Keratinocyte (primary cell): ENCODE measurements at regions not wholly inside any gene's neighbourhood (a gene's known extent, or its start where the extent isn't known, plus 50 kb on each side); places are given as distances from the start of the nearest gene placed in this dataset.

Experiments
- DNase-seq: peaks from one replicate; pipeline ENCODE4 v3.0.0-alpha.2; 2011; ENCODE audit warnings: low read depth, missing footprints, low spot score
- FAIRE-seq: peaks from 2 replicates; lab custom pipeline; 2011; peaks lifted over from hg19 to GRCh38; lab: Jason Lieb, UNC
- H2AFZ ChIP-seq: 2 replicates; pipeline ENCODE4 v1.6.0; 2012; ENCODE audit warnings: low read length, control low read depth, inconsistent platforms; ENCODE audit not compliant: control insufficient read depth
- H3K27ac ChIP-seq: 2 replicates; pipeline ENCODE4 v1.5.1; 2011; ENCODE audit warnings: low read length; ENCODE audit not compliant: control insufficient read depth, insufficient read depth
- H3K27me3 ChIP-seq: 3 replicates; pipeline ENCODE4 v1.6.0; 2011; ENCODE audit warnings: low read length; ENCODE audit not compliant: control insufficient read depth, insufficient read depth; ENCODE audit errors: extremely low read depth
- H3K36me3 ChIP-seq, 2 experiments: 2 replicates in 1 of 2; 3 replicates in 1 of 2; pipeline ENCODE4 v1.5.1; 2011; ENCODE audit warnings: low read length in 2 of 2, mild to moderate bottlenecking in 1 of 2; ENCODE audit not compliant: control insufficient read depth in 2 of 2, insufficient read depth in 2 of 2; ENCODE audit errors: extremely low read depth in 1 of 2
- H3K4me1 ChIP-seq: 3 replicates; pipeline ENCODE4 v1.5.1; 2011; ENCODE audit warnings: low read length; ENCODE audit not compliant: control insufficient read depth, insufficient read depth; ENCODE audit errors: extremely low read depth
- H3K4me2 ChIP-seq: 3 replicates; pipeline ENCODE4 v1.6.0; 2011; ENCODE audit warnings: low read depth, low read length; ENCODE audit not compliant: control insufficient read depth, insufficient read depth; ENCODE audit errors: extremely low read depth
- H3K4me3 ChIP-seq, 3 experiments: fragments of 200-600 bp in 1 of 3; sonication (generic) in 1 of 3; 2 replicates in 2 of 3; 3 replicates in 1 of 3; pipeline ENCODE4 v1.5.1; 2011 to 2016; ENCODE audit warnings: low read length in 3 of 3, mild to moderate bottlenecking in 3 of 3, control low read depth in 2 of 3, inconsistent platforms in 1 of 3, low read depth in 1 of 3, mixed read lengths in 1 of 3, mixed run types in 1 of 3, moderate library complexity in 1 of 3; ENCODE audit not compliant: control insufficient read depth in 2 of 3, insufficient read depth in 2 of 3; ENCODE audit errors: extremely low read depth in 1 of 3
- H3K79me2 ChIP-seq: 2 replicates; pipeline ENCODE4 v1.6.0; 2012; ENCODE audit warnings: low read length; ENCODE audit not compliant: control insufficient read depth, insufficient read depth
- H3K9ac ChIP-seq: 3 replicates; pipeline ENCODE4 v1.6.0; 2011; ENCODE audit warnings: low read length; ENCODE audit not compliant: control insufficient read depth, insufficient read depth; ENCODE audit errors: extremely low read depth
- H3K9me1 ChIP-seq: 3 replicates; pipeline ENCODE4 v1.6.0; 2011; ENCODE audit warnings: low read length; ENCODE audit not compliant: control insufficient read depth, insufficient read depth; ENCODE audit errors: extremely low read depth
- H3K9me3 ChIP-seq: 2 replicates; pipeline ENCODE4 v1.5.1; 2012; ENCODE audit warnings: low read depth, low read length; ENCODE audit not compliant: control insufficient read depth
- H4K20me1 ChIP-seq: 3 replicates; pipeline ENCODE4 v1.6.0; 2011; ENCODE audit warnings: low read length; ENCODE audit not compliant: control insufficient read depth, insufficient read depth; ENCODE audit errors: extremely low read depth
- EZH2 ChIP-seq: IDR thresholded peaks from one replicate; pipeline ENCODE4 v1.6.1; 2012; ENCODE audit warnings: inconsistent platforms, mild to moderate bottlenecking, low read length, moderate library complexity
- dilution Hi-C: fragments of 300-500 bp; cut with MboI; formaldehyde crosslinking; loops from one replicate; pipeline ENCODE4 v1.7.0; 2020; ENCODE audit warnings: low sequenced_read_pairs; ENCODE audit not compliant: extremely low pct_ligation_motif_present
- TF ChIP-seq, protein P1 (sequence below), 3 experiments: IDR thresholded peaks in 1 of 3; conservative IDR thresholded peaks in 1 of 3; optimal IDR thresholded peaks in 1 of 3; 2 replicates in 2 of 3; 3 replicates in 1 of 3; pipeline versions ENCODE3 to v1.5.1; 2011; ENCODE audit warnings: low read length in 3 of 3, mild to moderate bottlenecking in 3 of 3, moderate library complexity in 2 of 3, control low read depth in 1 of 3, inconsistent platforms in 1 of 3; ENCODE audit not compliant: insufficient read depth in 2 of 3; ENCODE audit errors: extremely low read depth in 1 of 3

DNA sequence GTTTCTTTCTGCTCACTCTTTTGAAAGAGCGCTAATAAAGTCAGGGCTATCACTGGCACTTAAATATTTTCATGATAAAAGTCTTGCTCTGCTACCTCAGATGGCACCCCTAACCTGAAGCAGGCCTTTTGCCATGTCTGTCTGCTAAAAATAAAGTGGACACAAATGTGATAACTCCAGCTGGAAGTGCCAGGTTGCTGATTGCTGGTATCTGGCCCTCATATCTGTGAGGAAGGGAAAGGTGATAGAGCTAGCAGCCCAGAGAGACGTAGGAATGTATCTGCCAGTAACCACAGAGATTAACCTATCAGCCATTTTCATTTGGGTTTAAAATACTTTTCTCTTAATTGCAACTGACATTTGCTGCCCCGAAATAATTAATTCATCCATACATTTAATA lies 127.9 kb downstream of the GRIN2B start:
- H3K4me2 ChIP-seq = no peak overlapping the region
- FAIRE-seq = no peak
- dilution Hi-C loops = no loop called here
- H3K4me1 ChIP-seq = no peaks in the 10 kb centered on the region
- H3K79me2 ChIP-seq = no peaks in the 10 kb centered on the region
- H3K27me3 ChIP-seq = no peaks in the 10 kb centered on the region
- no peaks in the 10 kb centered on the region for H3K9me3 ChIP-seq
- H2AFZ ChIP-seq = no peak overlapping the region
- no peaks in the 10 kb centered on the region for H4K20me1 ChIP-seq
- H3K9ac ChIP-seq = no peak overlapping the region
- H3K4me3 ChIP-seq = no peak overlapping the region
- no peaks in the 10 kb centered on the region for H3K9me1 ChIP-seq
- no peak for TF ChIP-seq EZH2
- TF ChIP-seq, protein P1, sequence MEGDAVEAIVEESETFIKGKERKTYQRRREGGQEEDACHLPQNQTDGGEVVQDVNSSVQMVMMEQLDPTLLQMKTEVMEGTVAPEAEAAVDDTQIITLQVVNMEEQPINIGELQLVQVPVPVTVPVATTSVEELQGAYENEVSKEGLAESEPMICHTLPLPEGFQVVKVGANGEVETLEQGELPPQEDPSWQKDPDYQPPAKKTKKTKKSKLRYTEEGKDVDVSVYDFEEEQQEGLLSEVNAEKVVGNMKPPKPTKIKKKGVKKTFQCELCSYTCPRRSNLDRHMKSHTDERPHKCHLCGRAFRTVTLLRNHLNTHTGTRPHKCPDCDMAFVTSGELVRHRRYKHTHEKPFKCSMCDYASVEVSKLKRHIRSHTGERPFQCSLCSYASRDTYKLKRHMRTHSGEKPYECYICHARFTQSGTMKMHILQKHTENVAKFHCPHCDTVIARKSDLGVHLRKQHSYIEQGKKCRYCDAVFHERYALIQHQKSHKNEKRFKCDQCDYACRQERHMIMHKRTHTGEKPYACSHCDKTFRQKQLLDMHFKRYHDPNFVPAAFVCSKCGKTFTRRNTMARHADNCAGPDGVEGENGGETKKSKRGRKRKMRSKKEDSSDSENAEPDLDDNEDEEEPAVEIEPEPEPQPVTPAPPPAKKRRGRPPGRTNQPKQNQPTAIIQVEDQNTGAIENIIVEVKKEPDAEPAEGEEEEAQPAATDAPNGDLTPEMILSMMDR (optimal IDR thresholded peaks at IDR 0.05 in 1 of 3, IDR thresholded peaks at IDR 0.05 in 1 of 3, conservative IDR thresholded peaks at IDR 0.05 in 1 of 3; ENCODE audit: extremely low read depth in 1 of 3, insufficient read depth in 2 of 3, low read length in 3 of 3) = no peak
- H3K27ac ChIP-seq = no peak overlapping the region
- H3K36me3 ChIP-seq = no peaks in the 10 kb centered on the region
- no peak for DNase-seq

DNA sequence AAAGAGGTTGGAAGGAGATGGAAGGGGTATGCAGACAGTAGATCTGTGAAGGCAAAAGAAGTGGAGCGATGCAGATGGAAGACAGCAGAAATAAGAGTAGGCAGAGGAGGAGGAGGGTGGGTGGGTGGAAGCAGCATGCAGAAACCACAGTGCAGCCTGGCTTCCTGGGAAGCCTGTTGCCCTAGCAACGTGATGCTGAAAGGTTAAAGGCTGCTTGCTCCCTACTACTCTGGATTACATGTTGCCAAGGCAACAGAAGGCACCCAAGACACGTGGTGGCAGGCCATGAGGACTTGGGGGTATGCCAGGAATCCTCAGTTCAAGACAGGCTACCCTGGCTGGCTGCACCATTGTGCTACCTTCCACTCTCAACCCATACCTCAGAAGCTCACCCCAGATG lies 129.6 kb downstream of the GRIN2B start:
- DNase-seq (no peak), FAIRE-seq (no peak)
- Histone ChIP-seq H3K9me3 (no peaks in the 10 kb centered on the region), H3K27me3 (no peaks in the 10 kb centered on the region), H3K9me1 (no peaks in the 10 kb centered on the region), H4K20me1 (no peaks in the 10 kb centered on the region), H3K27ac (no peak overlapping the region), H3K4me2 (no peak overlapping the region), H3K36me3 (no peaks in the 10 kb centered on the region), H3K9ac (no peak overlapping the region), H3K4me3 (no peak overlapping the region), H2AFZ (no peak overlapping the region), H3K79me2 (no peaks in the 10 kb centered on the region), H3K4me1 (no peaks in the 10 kb centered on the region)
- TF ChIP-seq, protein P1 (optimal IDR thresholded peaks at IDR 0.05 in 1 of 3, IDR thresholded peaks at IDR 0.05 in 1 of 3, conservative IDR thresholded peaks at IDR 0.05 in 1 of 3; ENCODE audit: extremely low read depth in 1 of 3, insufficient read depth in 2 of 3, low read length in 3 of 3) = no peak
- TF ChIP-seq EZH2 = no peak
- dilution Hi-C loops = no loop called here
